Body of pancreas (tissue), 4 donors: ENCODE measurements at regions not wholly inside any gene's neighbourhood (a gene's known extent, or its start where the extent isn't known, plus 50 kb on each side); places are given as distances from the start of the nearest gene placed in this dataset.

Experiments
- ATAC-seq: fragments of 150-250 bp; one replicate; pipeline ENCODE4 v1.9.1; 2016
- DNase-seq, 4 donors: peaks; one replicate each; pipeline ENCODE4 v3.0.0-alpha.2; 2019
- H3K27ac ChIP-seq, 4 donors: fragments of 200-600 bp; sonication (generic); 1 replicate in 3 of 4; 2 replicates in 1 of 4; pipeline versions ENCODE4 v1.5.1 to v1.6.1; 2016 to 2019; ENCODE audit warnings: mild to moderate bottlenecking in 1 of 4, mixed read lengths in 1 of 4, moderate library complexity in 1 of 4
- H3K27me3 ChIP-seq, 2 donors: fragments of 200-600 bp; sonication (generic); one replicate each; pipeline ENCODE4 v1.6.0; 2016; ENCODE audit warnings: mild to moderate bottlenecking in 1 of 2
- H3K36me3 ChIP-seq, 2 donors: fragments of 200-600 bp; sonication (generic); replicated peaks in 1 of 2; 2 replicates each; pipeline ENCODE4 v1.5.1; 2016; ENCODE audit warnings: low read depth in 2 of 2; ENCODE audit not compliant: insufficient read depth in 1 of 2
- H3K4me1 ChIP-seq: fragments of 200-600 bp; sonication (generic); one replicate; pipeline ENCODE4 v1.6.0; 2016
- H3K4me3 ChIP-seq, 2 donors: fragments of 200-600 bp; sonication (generic); 1 replicate in 1 of 2; 2 replicates in 1 of 2; pipeline ENCODE4 v1.5.1; 2016 to 2019
- H3K9me3 ChIP-seq, 3 donors: fragments of 200-600 bp; sonication (generic); 1 replicate in 2 of 3; 2 replicates in 1 of 3; pipeline ENCODE4 v1.5.1; 2016
- CTCF ChIP-seq, 7 experiments: fragments of 450-650 bp in 4 of 7; fragments of 200-600 bp in 3 of 7; sonication (generic) in 3 of 7; IDR thresholded peaks; one replicate each; pipeline ENCODE4 v1.5.1; 2016 to 2019; ENCODE audit warnings: antibody characterized with exemption in 7 of 7
- POLR2A ChIP-seq, 3 donors: fragments of 450-650 bp; IDR thresholded peaks; one replicate each; pipeline ENCODE4 v1.6.1; 2016; ENCODE audit warnings: antibody characterized with exemption in 3 of 3, mild to moderate bottlenecking in 2 of 3
- WGBS, 2 donors: methylation state at CpG; one replicate each; pipeline ENCODE4 v1.1.5; 2017; 5-methylcytosine and 5-hydroxymethylcytosine counted together
- intact Hi-C: fragments of 100-400 bp; cut with DNase I; formaldehyde crosslinking; loops from one replicate; pipeline ENCODE4 v1.15.1; 2023

- H3K36me3 ChIP-seq = no peaks in the 10 kb centered on the region
- no peak for ATAC-seq
- H3K4me1 ChIP-seq = no peaks in the 10 kb centered on the region
- H3K27me3 ChIP-seq = no peaks in the 10 kb centered on the region
- intact Hi-C loops = no loop called here
- no peak overlapping the region for H3K27ac ChIP-seq
- TF ChIP-seq CTCF (IDR thresholded peaks at IDR 0.05) = no peak
- no peak for TF ChIP-seq POLR2A (IDR thresholded peaks at IDR 0.05)
- WGBS, 2 donors = 68 to 83% methylated on average over 5 of the region's 5 CpGs
- no peaks in the 10 kb centered on the region for H3K9me3 ChIP-seq
- DNase-seq = no peak
- H3K4me3 ChIP-seq = no peak overlapping the region
These were observed 112.5 kb upstream of the CXCR4 start for GRCh38 chr2:136230464-136230863.

- WGBS, 2 donors = 73 to 83% methylated on average over 4 of the region's 4 CpGs
- ATAC-seq = no peak
- H3K27me3 ChIP-seq = no peaks in the 10 kb centered on the region
- no peaks in the 10 kb centered on the region for H3K9me3 ChIP-seq
- no peak overlapping the region for H3K4me3 ChIP-seq
- no peak for DNase-seq
- H3K36me3 ChIP-seq = no peaks in the 10 kb centered on the region
- intact Hi-C loops = no loop called here
- H3K27ac ChIP-seq = no peak overlapping the region
- H3K4me1 ChIP-seq = no peaks in the 10 kb centered on the region
- TF ChIP-seq CTCF (IDR thresholded peaks at IDR 0.05) = no peak
- no peak for TF ChIP-seq POLR2A (IDR thresholded peaks at IDR 0.05)
These were observed 109.0 kb upstream of the CXCR4 start for GRCh38 chr2:136226903-136227302.

GRCh38 chr2:136225950-136226835, 108.2 kb upstream of the CXCR4 start:
- ATAC-seq = no peak
- no peak overlapping the region for H3K27ac ChIP-seq
- peak in 1 of 4 donors; percentile 44 for DNase-seq
- no peaks in the 10 kb centered on the region for H3K36me3 ChIP-seq
- WGBS, 2 donors = 43 to 54% methylated on average over 7 of the region's 7 CpGs
- H3K9me3 ChIP-seq = no peaks in the 10 kb centered on the region
- intact Hi-C loops = no loop called here
- TF ChIP-seq POLR2A (IDR thresholded peaks at IDR 0.05) (no peak), CTCF (IDR thresholded peaks at IDR 0.05) (no peak)
- H3K27me3 ChIP-seq = no peaks in the 10 kb centered on the region
- no peak overlapping the region for H3K4me3 ChIP-seq
- no peaks in the 10 kb centered on the region for H3K4me1 ChIP-seq

GRCh38 chr2:136223274-136223673, 105.3 kb upstream of the CXCR4 start:
- Histone ChIP-seq H3K4me1 (no peaks in the 10 kb centered on the region), H3K4me3 (no peak overlapping the region), H3K27ac (no peak overlapping the region), H3K9me3 (no peaks in the 10 kb centered on the region), H3K36me3 (no peaks in the 10 kb centered on the region), H3K27me3 (no peaks in the 10 kb centered on the region)
- intact Hi-C loops = no loop called here
- TF ChIP-seq CTCF (IDR thresholded peaks at IDR 0.05) (no peak), POLR2A (IDR thresholded peaks at IDR 0.05) (no peak)
- no peak for DNase-seq
- WGBS, 2 donors = 86 to 88% methylated on average over 7 of the region's 7 CpGs
- ATAC-seq = no peak

GRCh38 chr2:136222862-136223261, 104.9 kb upstream of the CXCR4 start:
- 69 to 72% methylated on average over 5 of the region's 5 CpGs for WGBS, 2 donors
- Histone ChIP-seq H3K36me3 (no peaks in the 10 kb centered on the region), H3K4me1 (no peaks in the 10 kb centered on the region), H3K4me3 (no peak overlapping the region), H3K9me3 (no peaks in the 10 kb centered on the region), H3K27ac (no peak overlapping the region), H3K27me3 (no peaks in the 10 kb centered on the region)
- DNase-seq (no peak), ATAC-seq (no peak)
- intact Hi-C loops = no loop called here
- TF ChIP-seq CTCF (IDR thresholded peaks at IDR 0.05) (no peak), POLR2A (IDR thresholded peaks at IDR 0.05) (no peak)
